B cell (primary cell): ENCODE measurements at regions not wholly inside any gene's neighbourhood (a gene's known extent, or its start where the extent isn't known, plus 50 kb on each side); places are given as distances from the start of the nearest gene placed in this dataset.

ENCODE experiments used
- CTCF ChIP-seq: fragments of 200-600 bp; IDR thresholded peaks from one replicate; pipeline ENCODE4 v1.8.0; 2022; ENCODE audit warnings: antibody characterized with exemption, mild to moderate bottlenecking
- EZH2 ChIP-seq: IDR thresholded peaks from 2 replicates; pipeline ENCODE4 v1.6.1; 2012; ENCODE audit warnings: borderline replicate concordance, low read depth, mild to moderate bottlenecking, moderate library complexity, low read length; ENCODE audit not compliant: insufficient read depth, poor library complexity, severe bottlenecking

DNA sequence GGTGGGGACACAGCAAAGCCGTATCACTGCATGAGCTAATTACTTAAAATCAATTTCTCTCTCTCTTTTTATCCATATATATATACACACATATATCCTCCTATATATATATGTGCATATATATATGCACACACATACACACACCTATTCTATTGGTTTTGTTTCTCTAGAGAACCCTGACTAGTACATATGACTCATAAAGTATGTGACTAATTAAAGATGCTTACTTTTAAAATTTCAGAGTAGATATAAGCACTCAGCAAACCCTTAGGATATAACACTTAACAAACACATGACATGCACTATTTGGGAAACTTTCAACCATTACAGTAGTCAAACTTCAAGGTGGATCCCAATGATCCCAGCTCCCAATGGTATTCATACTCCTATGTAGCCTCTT lies 732.6 kb downstream of the ROBO2 start:
- TF ChIP-seq CTCF (no peak), EZH2 (no peak)
